IMR-90 (cell line): ENCODE measurements at regions not wholly inside any gene's neighbourhood (a gene's known extent, or its start where the extent isn't known, plus 50 kb on each side); places are given as distances from the start of the nearest gene placed in this dataset.

ENCODE experiments used
- ATAC-seq: fragments of 200-7000 bp; cut with Tn5 transposase; 2 replicates; pipeline ENCODE4 v1.9.1; 2020; ENCODE audit warnings: low read depth, mild to moderate bottlenecking, moderate library complexity
- BruUV-seq: library from RNA; stranded (reverse); fragments of 400-500 nt; replicated peaks from 2 replicates; lab custom pipeline; 2021; lab: Mats Ljungman, UMichigan
- CTCF ChIA-PET: fragments of 300-600 bp; formaldehyde crosslinking; extraction: SDS; loops from one replicate; lab custom pipeline; 2021; ENCODE audit warnings: antibody characterized with exemption; lab: Yijun Ruan, JAX
- POLR2A ChIA-PET: fragments of 300-600 bp; sonication (Branson Sonifier 250); formaldehyde crosslinking; loops from one replicate; lab custom pipeline; 2022; ENCODE audit warnings: antibody characterized with exemption; ENCODE audit not compliant: unreplicated experiment; lab: Charles Lee
- DNase-seq: peaks from one replicate; pipeline ENCODE4 v3.0.0; 2013
- H2AFZ ChIP-seq: replicated peaks from 2 replicates; pipeline ENCODE3; 2013; ENCODE audit warnings: low read length, mild to moderate bottlenecking; ENCODE audit not compliant: poor library complexity
- H2AK5ac ChIP-seq: 2 replicates; pipeline ENCODE4 v1.6.1; 2013; ENCODE audit warnings: low read depth, low read length, inconsistent platforms
- H2AK9ac ChIP-seq: replicated peaks from 2 replicates; pipeline ENCODE3; 2013; ENCODE audit warnings: mild to moderate bottlenecking, low read depth, low read length, moderate library complexity; ENCODE audit not compliant: poor library complexity
- H2BK120ac ChIP-seq: 2 replicates; pipeline ENCODE4 v1.6.1; 2013; ENCODE audit warnings: low read depth, low read length, inconsistent platforms
- H2BK15ac ChIP-seq: 3 replicates; pipeline ENCODE4 v1.6.1; 2013; ENCODE audit warnings: low read depth, low read length, inconsistent platforms
- H2BK20ac ChIP-seq: 2 replicates; pipeline ENCODE4 v1.6.1; 2013; ENCODE audit warnings: low read depth, mild to moderate bottlenecking, inconsistent platforms, low read length, moderate library complexity
- H2BK5ac ChIP-seq: 2 replicates; pipeline ENCODE4 v1.6.1; 2013; ENCODE audit warnings: mild to moderate bottlenecking, low read depth, low read length, inconsistent platforms; ENCODE audit not compliant: poor library complexity, severe bottlenecking
- H3K14ac ChIP-seq: replicated peaks from 2 replicates; pipeline ENCODE4 v1.6.1; 2013; ENCODE audit warnings: low read depth, low read length, inconsistent platforms
- H3K18ac ChIP-seq: 2 replicates; pipeline ENCODE4 v1.6.1; 2013; ENCODE audit warnings: low read depth, low read length, control low read depth
- H3K23ac ChIP-seq: 2 replicates; pipeline ENCODE4 v1.6.1; 2013; ENCODE audit warnings: low read depth, low read length, inconsistent platforms
- H3K27ac ChIP-seq: 2 replicates; pipeline ENCODE4 v1.5.1; 2013; ENCODE audit warnings: mild to moderate bottlenecking, control low read depth, low read length; ENCODE audit not compliant: insufficient read depth
- H3K27me3 ChIP-seq: 2 replicates; pipeline ENCODE4 v1.6.1; 2013; ENCODE audit warnings: low read length; ENCODE audit not compliant: control insufficient read depth, insufficient read depth
- H3K36me3 ChIP-seq: 2 replicates; pipeline ENCODE4 v1.6.1; 2013; ENCODE audit warnings: low read length, mixed read lengths; ENCODE audit not compliant: control insufficient read depth, insufficient read depth
- H3K4ac ChIP-seq: 2 replicates; pipeline ENCODE4 v1.6.1; 2013; ENCODE audit warnings: low read depth, low read length, inconsistent platforms
- H3K4me1 ChIP-seq: 2 replicates; pipeline ENCODE4 v1.6.1; 2013; ENCODE audit warnings: low read length, mixed read lengths; ENCODE audit not compliant: control insufficient read depth, insufficient read depth
- H3K4me2 ChIP-seq: 2 replicates; pipeline ENCODE4 v1.6.1; 2013; ENCODE audit warnings: low read depth, mild to moderate bottlenecking, control low read depth, low read length, moderate library complexity
- H3K4me3 ChIP-seq: 2 replicates; pipeline ENCODE4 v1.5.1; 2013; ENCODE audit warnings: low read depth, mild to moderate bottlenecking, control low read depth, low read length, moderate library complexity; ENCODE audit not compliant: insufficient read depth
- H3K56ac ChIP-seq: 2 replicates; pipeline ENCODE4 v1.6.1; 2013; ENCODE audit warnings: low read length, inconsistent platforms; ENCODE audit not compliant: insufficient read depth; ENCODE audit errors: extremely low read depth
- H3K79me1 ChIP-seq, 2 experiments: 2 replicates each; pipeline ENCODE4 v1.6.1; 2013; ENCODE audit warnings: low read length in 2 of 2, inconsistent platforms in 1 of 2, low read depth in 1 of 2
- H3K9ac ChIP-seq: 2 replicates; pipeline ENCODE4 v1.6.1; 2013; ENCODE audit warnings: low read depth, low read length, control low read depth
- H3K9me1 ChIP-seq: 2 replicates; pipeline ENCODE4 v1.6.1; 2013; ENCODE audit warnings: low read length, inconsistent platforms; ENCODE audit not compliant: insufficient read depth
- H3K9me3 ChIP-seq: 2 replicates; pipeline ENCODE4 v1.6.1; 2013; ENCODE audit warnings: low read length; ENCODE audit not compliant: control insufficient read depth, insufficient read depth
- H4K20me1 ChIP-seq: 2 replicates; pipeline ENCODE4 v1.6.1; 2013; ENCODE audit warnings: low read length, inconsistent platforms; ENCODE audit not compliant: insufficient read depth
- H4K5ac ChIP-seq: 2 replicates; pipeline ENCODE4 v1.6.1; 2013; ENCODE audit warnings: mild to moderate bottlenecking, low read depth, low read length, control low read depth
- H4K8ac ChIP-seq, 2 experiments: 2 replicates each; pipeline ENCODE4 v1.6.1; 2013; ENCODE audit warnings: low read depth in 2 of 2, low read length in 2 of 2, control low read depth in 1 of 2, inconsistent platforms in 1 of 2
- H4K91ac ChIP-seq: 2 replicates; pipeline ENCODE4 v1.6.1; 2013; ENCODE audit warnings: low read depth, low read length, inconsistent platforms; ENCODE audit not compliant: insufficient read depth
- BHLHE40 ChIP-seq: fragments of 150-350 bp; IDR thresholded peaks from 2 replicates; pipeline ENCODE4 v1.6.1; 2016; ENCODE audit warnings: mild to moderate bottlenecking, low read depth, low read length
- CEBPB ChIP-seq: IDR thresholded peaks from 2 replicates; pipeline ENCODE4 v1.6.1; 2012; ENCODE audit warnings: low read depth, low read length, improper control_type of control experiment
- CHD1 ChIP-seq: IDR thresholded peaks from 2 replicates; pipeline ENCODE4 v1.6.1; 2012; ENCODE audit warnings: low read depth, low read length, improper control_type of control experiment
- FOS ChIP-seq: fragments of 150-350 bp; IDR thresholded peaks from 2 replicates; pipeline ENCODE4 v1.6.1; 2016; ENCODE audit warnings: low read depth, low read length
- MAFK ChIP-seq: IDR thresholded peaks from 2 replicates; pipeline ENCODE4 v1.6.1; 2012; ENCODE audit warnings: low read depth, low read length, improper control_type of control experiment
- MAZ ChIP-seq: IDR thresholded peaks from 2 replicates; pipeline ENCODE4 v1.6.1; 2012; ENCODE audit warnings: low read depth, mild to moderate bottlenecking, low read length, improper control_type of control experiment, moderate library complexity, borderline replicate concordance
- MXI1 ChIP-seq: IDR thresholded peaks from 2 replicates; pipeline ENCODE4 v1.6.1; 2012; ENCODE audit warnings: low read depth, mild to moderate bottlenecking, low read length, moderate library complexity, borderline replicate concordance
- NFE2L2 ChIP-seq: fragments of 150-350 bp; IDR thresholded peaks from 2 replicates; pipeline ENCODE4 v1.6.1; 2016; ENCODE audit warnings: low read depth, mild to moderate bottlenecking, low read length
- RAD21 ChIP-seq: IDR thresholded peaks from 2 replicates; pipeline ENCODE4 v1.6.1; 2012; ENCODE audit warnings: low read length, improper control_type of control experiment
- RCOR1 ChIP-seq: IDR thresholded peaks from 2 replicates; pipeline ENCODE4 v1.6.1; 2012; ENCODE audit warnings: mild to moderate bottlenecking, low read length, improper control_type of control experiment; ENCODE audit not compliant: insufficient replicate concordance
- SMC3 ChIP-seq: fragments of 150-350 bp; IDR thresholded peaks from 2 replicates; pipeline ENCODE4 v1.6.1; 2016; ENCODE audit warnings: low read depth, mild to moderate bottlenecking, antibody characterized with exemption, low read length, moderate library complexity
- WGBS, 2 experiments: methylation state at CpG; one replicate each; pipeline versions ENCODE4 v1.1.5 to v1.1.7; 2013; ENCODE audit warnings: missing lambda C conversion rate in 2 of 2; ENCODE audit not compliant: insufficient read length in 1 of 2; ENCODE audit errors: extremely low coverage in 2 of 2; 5-methylcytosine and 5-hydroxymethylcytosine counted together
- dilution Hi-C: fragments of 300-500 bp; cut with HindIII; formaldehyde crosslinking; loops from one replicate; pipeline ENCODE4 v1.14.3; 2018; ENCODE audit warnings: low sequenced_read_pairs; ENCODE audit not compliant: unreplicated experiment
- in situ Hi-C: fragments of 300-500 bp; cut with MboI; formaldehyde crosslinking; loops from 3 replicates; pipeline ENCODE4 v1.14.3; 2019; ENCODE audit warnings: low sequenced_read_pairs, inconsistent platforms, mixed read lengths
- intact Hi-C: fragments of 100-400 bp; cut with micrococcal nuclease; formaldehyde crosslinking; loops from 2 replicates; pipeline ENCODE4 v1.10.0; 2022
- TF ChIP-seq, protein P1 (sequence below): fragments of 150-350 bp; IDR thresholded peaks from 2 replicates; pipeline ENCODE4 v1.6.1; 2016; ENCODE audit warnings: low read depth, mild to moderate bottlenecking, low read length, moderate library complexity, borderline replicate concordance

DNA sequence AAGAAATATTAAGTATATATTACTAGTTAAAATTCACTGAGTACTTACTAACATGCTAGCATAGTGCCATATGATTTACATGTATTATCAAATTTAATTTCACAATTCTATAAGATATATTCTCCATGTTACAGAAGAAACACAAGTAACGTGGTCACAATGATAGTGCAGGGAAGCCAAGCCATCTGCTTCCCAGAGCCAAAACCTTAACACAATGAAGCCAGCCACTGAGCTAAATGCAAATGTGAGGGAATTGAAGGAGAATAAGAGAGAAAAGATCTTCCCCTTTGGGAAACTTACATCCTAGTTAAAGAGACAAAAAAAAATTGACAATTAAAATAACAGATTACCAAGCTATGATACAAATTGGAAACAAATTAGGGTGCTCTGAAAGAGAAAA, 63.6 kb downstream of the ELAPOR2 start:
- no peak overlapping the region for H2BK20ac ChIP-seq
- dilution Hi-C loops (no loop called here), intact Hi-C loops (no loop called here), in situ Hi-C loops (no loop called here)
- no peaks in the 10 kb centered on the region for H4K20me1 ChIP-seq
- POLR2A ChIA-PET = no interaction called here
- no peak overlapping the region for H2BK5ac ChIP-seq
- H3K56ac ChIP-seq = no peak overlapping the region
- H2BK120ac ChIP-seq = no peak overlapping the region
- H3K4me1 ChIP-seq = no peaks in the 10 kb centered on the region
- no peak overlapping the region for H3K18ac ChIP-seq
- H3K4me2 ChIP-seq = no peak overlapping the region
- H3K36me3 ChIP-seq = no peaks in the 10 kb centered on the region
- H3K9me3 ChIP-seq = no peaks in the 10 kb centered on the region
- no peaks in the 10 kb centered on the region for H3K9me1 ChIP-seq
- H2AFZ ChIP-seq = no peak overlapping the region
- no peak overlapping the region for H3K14ac ChIP-seq
- H3K27me3 ChIP-seq = no peaks in the 10 kb centered on the region
- ATAC-seq = no peak
- H4K8ac ChIP-seq = no peak overlapping the region
- TF ChIP-seq RCOR1 = no peak
- no peak for TF ChIP-seq CEBPB
- no peak for TF ChIP-seq NFE2L2
- no peak for TF ChIP-seq MXI1
- no peak for TF ChIP-seq BHLHE40
- TF ChIP-seq CHD1 = no peak
- no peak for TF ChIP-seq MAFK
- no peak for TF ChIP-seq FOS
- TF ChIP-seq RAD21 = no peak
- TF ChIP-seq, protein P1, sequence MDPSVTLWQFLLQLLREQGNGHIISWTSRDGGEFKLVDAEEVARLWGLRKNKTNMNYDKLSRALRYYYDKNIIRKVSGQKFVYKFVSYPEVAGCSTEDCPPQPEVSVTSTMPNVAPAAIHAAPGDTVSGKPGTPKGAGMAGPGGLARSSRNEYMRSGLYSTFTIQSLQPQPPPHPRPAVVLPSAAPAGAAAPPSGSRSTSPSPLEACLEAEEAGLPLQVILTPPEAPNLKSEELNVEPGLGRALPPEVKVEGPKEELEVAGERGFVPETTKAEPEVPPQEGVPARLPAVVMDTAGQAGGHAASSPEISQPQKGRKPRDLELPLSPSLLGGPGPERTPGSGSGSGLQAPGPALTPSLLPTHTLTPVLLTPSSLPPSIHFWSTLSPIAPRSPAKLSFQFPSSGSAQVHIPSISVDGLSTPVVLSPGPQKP = no peak
- TF ChIP-seq MAZ = no peak
- TF ChIP-seq SMC3 = no peak
- H2BK15ac ChIP-seq = no peak overlapping the region
- CTCF ChIA-PET = no interaction called here
- H3K4me3 ChIP-seq = no peak overlapping the region
- no peak overlapping the region for H3K4ac ChIP-seq
- H3K9ac ChIP-seq = no peak overlapping the region
- H2AK9ac ChIP-seq = no peak overlapping the region
- H4K5ac ChIP-seq = no peak overlapping the region
- WGBS, 2 experiments = no CpG with 5 or more reads among the region's 1 CpG
- H4K91ac ChIP-seq = no peak overlapping the region
- no peak for DNase-seq
- H3K23ac ChIP-seq = no peak overlapping the region
- H3K27ac ChIP-seq = no peak overlapping the region
- BruUV-seq = no TSS peak
- H2AK5ac ChIP-seq = no peak overlapping the region
- H3K79me1 ChIP-seq = no peaks in the 10 kb centered on the region
